HG03045 (cell line): ENCODE measurements at regions not wholly inside any gene's neighbourhood (a gene's known extent, or its start where the extent isn't known, plus 50 kb on each side); places are given as distances from the start of the nearest gene placed in this dataset.

Experiments
- ATAC-seq: cut with Tn5 transposase; IDR thresholded peaks from one replicate; pipeline ENCODE4 v1.9.1; 2021; ENCODE audit warnings: mild to moderate bottlenecking, moderate library complexity; ENCODE audit not compliant: unreplicated experiment

DNA sequence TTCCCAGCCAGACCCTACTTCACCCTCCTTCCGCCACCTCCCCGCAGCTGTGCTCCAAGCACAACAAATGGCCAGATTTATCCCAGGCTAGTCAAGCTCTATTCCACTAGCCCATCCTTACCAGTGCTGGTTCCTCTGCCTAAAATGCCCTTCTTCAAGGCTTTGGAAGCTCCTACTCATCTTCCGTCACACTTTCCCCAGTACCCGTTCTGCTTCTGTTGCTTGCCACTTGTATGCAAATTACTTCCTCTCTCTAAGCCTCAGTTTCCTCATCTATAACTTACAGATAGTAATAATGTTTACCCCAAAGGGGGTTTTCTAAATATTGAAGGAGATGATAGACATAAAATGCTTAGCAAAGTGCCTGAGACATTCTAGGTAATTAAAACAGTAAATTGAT, 193.1 kb downstream of the MAFB start:
- ATAC-seq: no peak

DNA sequence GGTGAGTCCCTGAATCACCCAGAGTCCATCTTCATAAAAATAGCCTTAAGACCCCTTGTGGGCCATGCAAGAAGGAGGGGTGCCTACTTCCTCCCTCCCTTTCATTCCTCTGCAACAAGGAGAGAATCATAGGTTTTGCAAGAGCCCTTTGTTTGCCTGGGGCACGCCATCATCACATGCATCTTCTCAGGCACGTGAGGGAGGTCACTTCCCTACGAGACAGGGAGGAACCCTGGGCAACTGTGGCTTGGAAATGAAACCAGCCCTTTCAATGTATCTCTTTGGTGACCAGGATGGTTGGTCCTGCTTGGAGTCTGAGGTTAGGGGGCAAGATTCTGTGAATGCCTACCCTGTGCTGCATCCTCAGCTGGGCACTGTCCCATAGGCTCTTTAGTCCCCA, 194.8 kb downstream of the MAFB start:
- ATAC-seq: no peak

DNA sequence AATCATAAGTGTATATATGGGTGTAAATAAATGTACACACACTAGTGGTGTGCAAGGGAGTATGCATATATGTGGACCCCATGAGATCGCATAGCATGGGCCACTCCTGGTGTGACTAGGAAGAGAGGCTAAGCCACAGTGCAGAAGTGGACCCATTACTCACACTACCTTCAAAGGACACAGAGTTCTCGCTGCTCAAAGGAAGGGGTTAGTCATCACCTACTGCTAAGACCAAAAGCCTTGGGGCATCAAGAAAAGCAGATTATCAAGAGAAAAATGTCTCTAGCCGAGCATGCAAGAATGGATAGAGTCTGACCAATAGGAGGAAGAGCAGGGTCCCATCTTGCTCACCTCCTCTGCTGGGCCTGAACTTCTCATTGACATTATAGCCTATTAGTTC, 195.5 kb downstream of the MAFB start:
- ATAC-seq: no peak

DNA sequence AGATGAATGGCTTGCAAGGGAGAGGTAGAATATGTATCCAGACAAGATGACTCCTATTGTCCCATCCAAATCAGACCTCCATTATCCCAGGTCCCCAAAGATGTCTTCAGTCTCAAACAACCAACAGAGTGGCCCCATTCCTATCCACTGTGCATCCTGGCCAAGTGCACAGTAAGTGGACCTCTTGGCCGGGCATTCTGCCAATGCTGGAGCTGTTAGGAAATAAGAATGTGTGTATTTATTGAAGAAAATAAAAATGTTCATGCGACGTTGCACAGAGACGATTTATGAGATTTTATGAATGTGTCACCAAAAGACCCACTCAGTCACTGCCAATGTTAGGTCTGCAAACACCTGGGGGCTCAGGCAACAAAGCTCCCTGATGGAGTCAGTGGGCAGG, 196.0 kb downstream of the MAFB start:
- no peak for ATAC-seq

GRCh38 chr20:40491009-40491590, 197.9 kb downstream of the MAFB start:
- ATAC-seq: no peak

GRCh38 chr20:40489886-40490285, 199.2 kb downstream of the MAFB start:
- ATAC-seq: no peak

DNA sequence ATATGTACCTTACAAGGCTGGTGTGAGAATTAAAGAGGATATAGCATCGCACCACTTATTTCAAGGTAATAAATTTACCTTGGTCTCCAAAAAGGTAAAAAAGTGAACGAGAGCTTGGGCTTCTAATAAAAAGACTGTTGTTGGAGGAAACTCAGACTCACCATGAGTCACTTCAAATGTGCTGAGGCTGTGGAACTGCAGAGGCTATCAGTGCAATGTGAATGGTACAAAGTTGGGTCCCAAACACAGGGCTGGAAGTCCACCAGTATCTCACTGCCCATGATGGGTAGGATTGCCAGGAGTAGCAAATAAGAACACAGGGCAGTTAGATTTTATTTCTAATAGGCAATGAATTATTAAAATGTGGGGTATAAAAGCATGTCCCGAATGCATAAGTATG, 200.6 kb downstream of the MAFB start:
- no peak for ATAC-seq

- ATAC-seq: no peak
Observed at GRCh38 chr20:40486297-40486696, 202.7 kb downstream of the MAFB start.

DNA sequence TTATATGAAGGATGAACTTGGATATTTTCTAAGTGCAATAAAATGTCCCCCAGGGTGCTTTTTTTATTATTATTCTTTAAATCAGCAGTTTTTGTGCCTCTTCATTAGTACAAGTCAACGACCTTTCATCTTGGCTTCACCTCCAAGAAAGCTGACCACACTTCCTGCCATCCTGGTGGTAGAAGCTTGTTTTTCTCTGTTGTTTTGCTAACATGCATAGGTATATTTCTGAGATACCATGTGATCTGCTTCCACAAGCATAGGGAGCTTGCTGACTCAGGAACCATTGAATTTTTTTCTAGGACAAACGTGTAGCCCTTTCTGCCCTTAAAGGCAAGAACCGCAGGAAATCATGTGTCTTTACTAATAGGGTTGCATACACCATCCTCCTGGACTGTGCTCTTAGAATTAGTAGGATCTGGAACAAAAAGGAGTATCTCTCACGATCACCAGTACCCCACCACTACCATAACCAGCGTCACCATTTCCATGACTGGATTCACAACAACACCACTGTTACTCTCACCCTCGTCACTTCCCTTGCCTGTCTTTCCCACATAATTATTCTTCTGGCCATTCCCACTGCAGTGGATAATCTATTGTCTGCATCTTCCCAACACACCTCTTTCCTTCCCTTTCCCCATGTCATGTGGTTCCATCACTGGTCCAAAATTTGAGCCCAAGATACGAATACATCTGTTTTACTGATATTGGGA, 207.1 kb downstream of the MAFB start:
- no peak for ATAC-seq

GRCh38 chr20:40481337-40481736, 207.7 kb downstream of the MAFB start:
- no peak for ATAC-seq

GRCh38 chr20:40477805-40478204, 211.2 kb downstream of the MAFB start:
- no peak for ATAC-seq

DNA sequence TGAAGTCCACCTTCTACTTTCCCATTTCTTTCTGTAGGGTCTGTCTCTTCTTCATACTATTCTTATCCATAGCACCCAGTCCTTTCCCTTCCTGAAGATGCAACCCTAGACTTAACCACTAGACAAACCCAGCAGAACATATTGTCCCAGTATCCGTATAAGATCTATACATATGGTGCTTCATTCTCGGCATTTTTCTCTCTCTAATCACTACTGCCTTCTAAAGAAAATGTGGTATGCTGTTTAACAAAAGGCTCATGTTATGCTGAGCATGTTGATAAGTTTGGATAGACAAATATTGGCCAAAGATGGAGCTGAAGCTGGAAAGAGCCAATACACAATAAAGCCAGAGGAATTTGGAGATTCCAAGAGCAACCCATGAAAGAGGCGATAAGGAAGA, 212.6 kb downstream of the MAFB start:
- ATAC-seq: no peak

DNA sequence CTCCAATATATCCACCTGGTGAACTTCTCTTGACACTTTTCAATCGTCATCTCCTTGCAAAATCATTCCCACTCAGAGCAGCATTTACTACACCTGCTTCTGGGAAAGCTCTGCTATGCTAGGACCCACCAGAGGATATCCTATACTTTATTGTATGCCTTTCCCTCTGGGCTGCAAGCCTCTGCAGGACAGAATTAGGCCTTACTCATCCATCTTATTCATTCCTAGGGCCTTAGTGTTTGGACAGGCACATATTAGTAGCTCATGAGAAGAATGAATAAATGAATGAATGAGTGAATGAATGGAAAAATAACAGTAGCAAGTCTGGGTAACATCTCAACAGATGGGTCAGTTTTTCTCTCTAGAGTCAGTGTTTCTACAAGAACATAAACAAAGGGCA, 216.1 kb downstream of the MAFB start:
- no peak for ATAC-seq

DNA sequence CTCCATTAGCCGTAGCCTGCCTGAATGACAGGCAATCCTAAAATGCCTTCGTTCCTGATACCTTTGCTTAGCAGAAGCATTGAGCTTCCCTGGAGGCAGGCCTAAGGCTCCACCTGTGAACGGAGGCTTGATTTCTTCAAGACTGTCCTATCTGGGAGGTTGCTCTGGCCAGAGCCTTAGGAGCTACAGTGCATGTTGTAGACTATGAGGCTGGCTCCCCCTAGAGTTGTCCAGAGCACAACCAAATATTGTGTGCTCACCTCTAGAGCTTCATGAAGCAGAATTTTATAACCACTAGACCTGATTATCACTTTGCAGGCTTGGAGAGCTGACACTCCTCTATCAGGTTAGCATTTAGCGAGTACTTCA, 217.8 kb downstream of the MAFB start:
- ATAC-seq: no peak

DNA sequence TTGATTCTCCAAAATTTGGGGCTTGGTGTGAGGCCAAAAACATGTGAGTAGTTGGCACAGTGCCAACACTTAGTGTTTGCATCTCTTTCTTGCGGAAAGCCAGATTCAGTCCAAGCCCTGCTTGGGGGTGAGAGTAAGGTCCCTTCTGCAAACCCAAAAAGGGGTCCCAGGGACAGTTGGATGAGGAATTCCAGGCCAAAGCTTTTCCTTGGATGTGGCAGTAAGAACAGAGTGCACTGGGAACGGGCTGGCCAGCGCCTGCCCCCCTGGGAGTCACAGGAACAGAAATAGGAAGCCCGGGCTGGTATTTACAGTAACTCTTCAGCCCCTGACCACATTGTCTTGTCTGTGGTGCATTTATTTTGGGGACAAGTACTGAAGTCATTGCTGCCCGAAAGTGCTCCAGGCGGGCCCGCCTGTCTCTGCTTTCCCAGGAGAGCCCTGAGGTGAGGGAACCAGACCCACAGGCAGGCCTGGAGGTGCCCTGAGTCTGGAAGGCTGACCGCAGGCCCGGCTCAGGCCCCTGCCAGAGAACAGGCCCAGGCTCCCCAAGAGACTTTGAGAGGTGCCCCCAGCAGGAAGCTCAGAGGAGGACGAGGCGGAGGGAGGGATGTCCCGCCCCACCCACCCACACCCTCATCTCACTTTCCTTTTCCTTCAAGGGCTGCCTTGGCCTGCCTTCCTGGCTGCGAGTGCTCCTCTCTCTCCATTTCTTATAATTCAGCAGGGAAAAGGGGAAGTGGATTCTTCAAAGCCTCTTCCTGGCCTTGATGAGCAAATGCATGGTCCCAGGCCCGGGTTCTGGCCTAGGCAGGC, 218.4 kb downstream of the MAFB start:
- no peak for ATAC-seq

DNA sequence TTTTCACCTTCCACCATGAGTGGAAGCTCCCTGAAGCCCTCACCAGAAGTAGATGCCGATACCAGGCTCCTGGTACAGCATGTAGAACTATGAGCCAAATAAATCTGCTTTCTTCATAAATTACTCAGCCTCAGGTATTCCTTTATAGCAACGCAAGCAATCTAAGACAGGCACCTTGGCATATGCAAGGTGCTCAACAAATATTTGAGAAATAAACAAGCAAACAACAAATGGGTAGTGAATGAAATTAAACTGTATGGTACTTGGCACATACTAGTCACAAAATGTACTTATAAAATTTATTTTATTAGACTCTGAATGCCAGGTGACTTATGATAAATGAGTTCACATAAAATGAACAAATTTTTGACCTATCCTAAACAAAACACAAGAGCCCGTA, 220.3 kb downstream of the MAFB start:
- no peak for ATAC-seq

DNA sequence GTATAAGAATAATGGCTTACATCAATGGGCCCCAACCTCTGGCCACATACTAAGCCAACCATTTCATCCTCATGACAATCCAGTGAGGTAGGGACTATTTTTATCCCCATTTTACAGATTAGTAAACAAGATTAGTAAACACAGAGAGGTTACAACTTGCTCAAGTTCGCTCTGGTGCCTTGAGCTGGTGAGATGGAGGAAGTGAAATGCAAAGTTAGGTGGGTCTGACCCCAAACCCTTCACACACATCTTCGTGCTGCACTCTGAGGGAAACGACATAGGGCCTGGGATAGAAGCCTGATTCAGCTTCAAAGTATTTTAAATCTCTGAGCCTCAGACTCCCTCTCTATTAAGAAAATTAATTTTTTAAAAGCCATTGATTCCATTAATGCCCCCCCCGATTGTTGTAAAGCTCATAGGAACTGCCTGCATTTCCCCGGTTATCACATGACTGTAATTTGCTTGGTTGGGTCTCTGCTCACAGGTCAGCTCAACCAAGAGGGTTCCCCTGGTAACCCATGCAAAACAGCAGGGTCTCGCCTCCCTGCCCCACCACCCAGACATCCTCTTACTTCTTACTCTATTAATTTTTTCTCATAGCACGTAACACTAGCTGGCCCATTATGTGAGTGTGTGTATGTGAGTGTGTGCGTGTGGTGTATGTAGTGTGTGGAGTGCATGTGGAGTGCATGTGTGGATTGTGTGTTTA, 221.2 kb downstream of the MAFB start:
- no peak for ATAC-seq

GRCh38 chr20:40467067-40467466, 222.0 kb downstream of the MAFB start:
- no peak for ATAC-seq

- ATAC-seq: no peak
Observed at GRCh38 chr20:40464731-40465208, 224.3 kb downstream of the MAFB start.

DNA sequence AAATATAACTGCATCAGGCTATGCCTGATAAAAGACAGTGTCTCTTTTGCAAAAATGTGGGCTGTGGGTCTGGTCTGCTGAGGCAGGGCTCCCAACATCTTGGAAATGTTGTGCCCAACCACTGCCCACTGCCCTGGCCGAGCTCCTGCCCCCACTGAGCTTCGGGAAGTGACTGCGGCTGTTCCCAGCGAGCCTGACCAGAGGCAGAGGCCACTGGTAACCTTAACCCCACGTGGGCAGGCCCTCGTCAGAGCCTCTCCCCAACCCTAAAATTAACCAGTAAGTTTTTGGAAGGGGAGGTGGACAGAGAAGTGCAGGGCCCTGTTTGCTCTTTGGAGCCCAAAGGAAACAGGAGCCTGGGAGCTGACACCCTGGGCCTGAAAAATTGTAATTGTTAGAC, 225.9 kb downstream of the MAFB start:
- no peak for ATAC-seq

DNA sequence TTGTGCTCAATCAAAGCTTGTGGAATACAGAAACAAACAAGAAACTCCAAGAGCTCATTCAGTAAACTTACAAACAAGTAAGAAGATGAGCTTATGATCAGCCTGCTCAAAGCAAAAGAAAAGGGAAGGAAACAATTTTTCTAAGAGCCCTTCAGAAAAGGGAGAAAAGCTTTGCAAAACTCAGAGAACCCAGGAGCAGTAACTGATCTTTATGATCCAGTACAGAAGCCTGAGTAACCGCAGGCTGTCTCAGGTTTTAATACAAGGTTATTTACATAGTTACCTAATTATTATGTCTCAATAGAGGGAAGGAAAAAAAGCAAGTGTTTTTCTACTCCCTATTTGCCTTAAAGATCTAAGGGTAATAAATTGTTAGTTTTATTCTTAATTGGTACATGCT, 226.5 kb downstream of the MAFB start:
- ATAC-seq: no peak
